Islet precursor cell (in vitro differentiated cells): ENCODE measurements at regions not wholly inside any gene's neighbourhood (a gene's known extent, or its start where the extent isn't known, plus 50 kb on each side); places are given as distances from the start of the nearest gene placed in this dataset.
"Not testable (repeated sequence)": the region's sequence is repeated elsewhere in the genome, so short reads cannot be mapped to it uniquely, and the experiment has no call there.

Experiments
- DNase-seq: peaks from one replicate; pipeline ENCODE4 v3.0.0-alpha.2; 2018

DNA sequence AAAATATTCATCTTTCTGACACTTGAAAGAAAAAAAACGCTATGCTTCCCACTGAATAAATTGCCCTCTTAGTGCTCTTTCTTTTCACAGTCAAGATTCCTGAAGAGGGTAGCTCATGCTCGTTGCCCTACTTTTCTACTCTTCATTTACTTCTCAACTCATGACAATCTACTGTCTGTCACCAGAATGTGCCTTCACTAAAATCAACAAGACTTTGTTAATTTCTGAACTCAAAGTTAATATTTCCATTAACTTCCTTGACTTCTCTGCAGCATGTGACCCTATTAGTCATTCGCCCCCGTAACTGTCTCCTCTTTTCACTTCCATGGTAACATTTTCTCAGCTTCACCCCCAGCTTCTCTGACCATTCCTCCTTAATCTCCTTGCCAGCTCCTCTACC is 98.9 kb upstream of the MAPRE2 start:
- no peak for DNase-seq

- no peak for DNase-seq
These were observed 98.2 kb upstream of the MAPRE2 start for GRCh38 chr18:34942975-34943374.

DNA sequence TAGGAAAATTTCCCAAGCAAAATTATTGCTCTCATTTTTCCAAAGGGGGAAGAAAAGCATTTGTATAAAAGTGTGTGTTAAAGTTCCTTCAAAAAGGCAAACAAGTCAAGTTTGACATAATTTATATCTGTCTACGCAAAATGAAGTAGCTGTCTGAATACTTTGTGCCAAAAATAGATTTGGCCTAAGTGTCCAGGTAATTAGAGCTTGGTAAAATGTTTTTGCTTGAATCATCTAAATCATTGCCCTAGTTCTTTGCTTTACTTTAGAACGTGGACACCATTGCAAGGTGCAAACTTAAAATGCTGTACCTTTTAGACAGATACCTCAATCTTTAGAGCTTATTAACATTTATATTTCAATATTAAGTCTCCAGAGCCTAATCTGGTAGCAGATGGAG is 97.6 kb upstream of the MAPRE2 start:
- no peak for DNase-seq

GRCh38 chr18:34947711-34948125 is 93.5 kb upstream of the MAPRE2 start:
- no peak for DNase-seq

DNA sequence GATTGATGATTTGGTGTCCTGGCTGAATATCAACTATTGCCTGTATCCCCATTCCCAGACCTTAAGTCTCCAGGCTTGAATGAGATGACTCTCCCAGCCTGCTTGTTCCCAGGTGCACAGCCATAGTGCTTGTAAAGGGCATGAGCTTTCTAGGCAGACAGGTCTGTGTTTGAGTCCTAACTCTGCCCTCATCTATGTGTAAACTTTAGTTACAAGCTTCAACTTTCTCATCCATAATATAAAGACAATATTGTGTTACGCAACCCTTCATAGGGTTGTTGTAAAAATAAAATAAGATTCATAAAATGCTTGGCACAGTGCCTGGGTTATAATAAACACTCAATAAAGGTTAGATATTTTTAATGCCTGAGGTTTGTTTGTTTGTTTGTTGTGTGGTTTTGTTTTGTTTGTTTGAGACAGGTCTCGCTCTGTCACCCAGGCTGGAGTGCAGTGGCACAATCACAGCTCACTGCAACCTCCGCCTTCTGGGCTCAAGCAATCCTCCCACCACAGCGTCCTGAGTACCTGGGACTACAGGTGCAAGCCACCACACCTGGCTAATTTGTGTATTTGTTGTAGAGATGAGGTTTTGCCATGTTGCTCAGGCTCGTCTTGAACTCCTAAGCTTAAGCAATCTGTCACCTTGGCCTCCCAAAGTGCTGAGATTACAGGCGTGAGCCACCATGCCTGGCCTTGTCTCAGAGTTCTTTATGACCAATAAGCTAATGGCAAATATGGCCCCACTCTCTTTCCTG is 89.4 kb upstream of the MAPRE2 start:
- no peak for DNase-seq

GRCh38 chr18:34953212-34953611 is 88.0 kb upstream of the MAPRE2 start:
- no peak for DNase-seq

DNA sequence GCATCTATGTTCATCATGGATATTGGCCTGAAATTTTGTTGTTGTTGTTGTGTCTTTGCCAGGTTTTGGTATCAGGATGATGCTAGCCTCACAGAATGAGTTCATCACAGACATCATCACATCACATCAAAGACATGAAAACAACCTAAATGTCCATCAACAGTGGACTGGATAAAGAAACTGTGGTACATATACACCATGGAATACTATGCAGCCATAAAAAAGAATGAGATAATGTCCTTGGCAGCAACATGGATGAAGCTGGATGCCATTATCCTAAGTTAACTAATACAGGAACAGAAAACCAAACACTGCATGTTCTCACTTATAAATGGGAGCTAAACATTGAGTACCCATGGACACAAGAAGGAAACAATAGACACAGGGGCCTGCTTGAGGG is 85.7 kb upstream of the MAPRE2 start:
- not testable (repeated sequence) for DNase-seq

DNA sequence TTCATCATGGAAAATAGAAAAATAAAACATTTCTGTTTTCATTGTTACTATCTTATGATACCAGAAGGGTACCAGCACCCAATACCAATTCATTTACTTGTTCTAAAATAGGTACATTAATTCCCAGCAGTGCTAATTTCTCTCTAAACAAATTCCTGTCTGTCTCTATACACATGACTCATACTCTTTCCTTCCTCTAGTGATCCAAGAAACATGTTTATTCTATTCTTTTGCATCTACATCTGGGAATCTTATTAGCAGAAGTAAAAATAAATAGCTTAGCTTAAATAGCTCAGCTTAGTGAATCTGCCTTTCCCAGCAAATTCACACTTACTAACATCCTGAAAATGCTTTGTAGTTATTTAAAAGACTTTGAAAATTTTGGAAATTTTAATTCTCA is 84.5 kb upstream of the MAPRE2 start:
- no peak for DNase-seq

DNA sequence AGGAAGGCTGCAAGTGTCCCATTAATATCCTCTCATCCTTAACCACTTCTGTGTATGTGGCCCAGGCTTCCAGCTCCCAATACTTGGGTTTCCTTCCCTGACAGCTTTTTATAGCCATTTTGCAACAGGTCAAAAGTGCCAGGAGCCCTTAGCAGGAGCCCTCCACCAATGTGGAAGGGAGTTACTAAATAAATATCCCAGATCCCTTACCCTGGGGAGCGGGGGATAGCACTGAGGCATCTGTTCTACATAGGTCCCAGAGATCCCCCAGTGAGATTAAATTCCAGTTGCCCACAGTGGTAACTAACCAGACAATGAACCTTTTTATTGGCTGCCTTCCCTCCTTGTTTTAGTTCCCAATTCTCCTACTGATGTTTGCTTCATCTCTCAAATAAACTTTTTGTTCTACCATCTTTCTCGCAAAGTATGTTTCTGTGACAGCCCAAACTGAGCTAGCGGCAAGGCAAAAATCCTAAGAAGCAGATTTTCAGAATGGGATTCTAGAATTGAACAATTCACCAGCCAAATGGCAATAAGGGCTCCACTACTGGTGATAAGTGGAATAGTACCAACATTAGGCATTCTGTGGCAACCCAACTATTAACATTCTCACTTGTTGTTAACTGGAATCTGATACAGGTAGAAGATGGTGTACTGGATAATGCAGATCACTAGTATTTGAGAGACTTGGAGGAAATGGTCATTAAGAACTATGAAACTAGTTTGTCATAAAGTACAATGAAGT is 83.9 kb upstream of the MAPRE2 start:
- DNase-seq = peak; percentile 94

DNA sequence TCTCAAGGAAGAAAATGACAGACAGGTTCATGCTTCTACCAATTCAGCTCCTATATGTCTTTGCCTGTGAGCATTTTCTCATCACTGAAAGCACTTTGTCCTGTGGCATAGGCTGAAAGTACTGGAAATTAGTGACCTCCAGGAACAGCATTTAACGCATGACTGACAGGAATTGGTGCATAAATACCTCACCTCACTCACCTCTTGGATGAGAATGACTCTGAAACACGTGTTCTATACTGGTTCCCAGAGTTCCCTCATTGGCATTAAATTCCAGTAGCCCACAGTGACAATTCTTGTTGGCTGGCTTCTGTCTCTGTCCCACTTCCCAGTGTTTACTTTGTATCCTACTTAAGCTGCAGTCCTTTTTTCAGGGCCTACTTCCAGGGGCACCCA is 83.4 kb upstream of the MAPRE2 start:
- peak; percentile 54 for DNase-seq

- DNase-seq = no peak
These were observed 81.9 kb upstream of the MAPRE2 start for GRCh38 chr18:34959211-34959829.

DNA sequence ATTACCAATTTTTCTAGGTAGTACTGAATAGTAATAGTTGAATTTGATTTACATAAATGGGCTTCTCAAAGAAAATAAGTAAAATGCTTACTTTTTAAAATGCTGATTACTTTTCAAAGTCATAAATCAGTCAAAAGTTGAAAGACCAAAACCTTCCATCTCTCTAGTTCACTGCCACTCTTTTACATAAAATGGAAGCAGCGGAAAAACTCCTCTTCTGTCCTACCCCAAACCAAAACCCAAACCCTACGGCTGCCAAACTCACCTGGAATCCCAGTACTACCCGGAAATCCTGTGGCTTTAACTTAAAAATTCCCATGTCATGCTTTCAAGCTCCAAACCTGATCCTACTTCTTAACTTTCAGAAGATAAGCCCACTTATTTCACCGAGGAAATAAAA is 81.2 kb upstream of the MAPRE2 start:
- no peak for DNase-seq

DNA sequence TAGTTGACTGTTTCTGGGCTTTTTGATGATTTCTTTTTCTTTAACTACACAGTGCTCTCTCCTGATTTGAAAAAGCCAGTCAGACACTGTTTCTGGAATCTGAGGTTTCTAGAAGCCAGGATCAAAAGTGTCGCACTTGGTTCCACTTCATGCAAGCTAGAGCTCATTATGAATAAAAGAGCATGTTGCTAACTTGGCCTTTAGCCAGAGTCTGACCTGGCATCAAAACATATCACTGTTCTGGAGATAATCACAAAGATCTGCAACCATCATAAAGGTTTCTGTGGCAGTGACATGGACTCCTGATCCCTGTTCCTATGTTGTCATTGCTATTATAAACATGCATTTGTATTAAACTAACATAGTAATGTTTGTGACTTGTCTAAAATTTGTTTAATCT is 76.1 kb upstream of the MAPRE2 start:
- no peak for DNase-seq

- no peak for DNase-seq
These were observed 75.6 kb upstream of the MAPRE2 start for GRCh38 chr18:34965566-34965965.

GRCh38 chr18:34970106-34970505 is 71.1 kb upstream of the MAPRE2 start:
- no peak for DNase-seq

GRCh38 chr18:34971313-34971712 is 69.9 kb upstream of the MAPRE2 start:
- no peak for DNase-seq

- DNase-seq = no peak
These were observed 68.3 kb upstream of the MAPRE2 start for GRCh38 chr18:34972765-34973414.

DNA sequence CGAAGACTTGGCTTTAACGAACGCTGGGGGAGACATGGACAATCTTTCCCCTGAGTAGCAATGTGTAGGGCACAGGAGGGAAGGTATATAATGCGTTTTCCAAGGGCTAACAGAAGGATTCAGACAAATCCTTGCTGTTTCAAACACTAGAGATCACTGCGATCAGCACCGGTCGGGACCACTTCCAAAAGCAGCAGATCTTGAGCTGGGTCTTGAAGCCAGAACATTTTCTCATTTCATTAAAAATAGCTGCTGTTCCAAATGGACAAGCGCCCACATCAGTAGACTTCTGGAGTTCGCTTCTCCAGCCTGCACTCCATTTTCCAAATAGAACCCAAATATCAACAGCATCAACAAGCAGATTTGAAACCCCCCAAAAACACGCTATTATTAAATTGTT is 65.1 kb upstream of the MAPRE2 start:
- DNase-seq = no peak

DNA sequence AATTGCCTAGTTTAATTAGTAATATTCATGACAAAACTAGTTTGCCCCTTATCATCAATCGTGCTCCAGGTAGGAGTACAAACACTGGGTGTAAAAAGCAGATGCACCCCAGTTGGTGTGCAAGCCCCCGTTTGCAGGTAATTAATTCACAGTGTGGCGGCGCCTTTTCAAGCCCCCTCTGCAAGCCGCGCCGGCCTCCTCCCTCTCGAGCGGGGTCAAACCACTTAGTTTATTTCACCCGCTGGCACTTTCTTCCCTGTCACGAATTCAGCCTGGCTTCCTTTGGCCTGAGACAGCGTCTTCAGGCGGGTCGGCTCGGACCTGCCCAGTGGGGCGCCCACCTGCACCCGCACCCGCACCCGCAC is 64.7 kb upstream of the MAPRE2 start:
- DNase-seq = no peak

- peak; percentile 90 for DNase-seq
These were observed 64.0 kb upstream of the MAPRE2 start for GRCh38 chr18:34976899-34977837.

DNA sequence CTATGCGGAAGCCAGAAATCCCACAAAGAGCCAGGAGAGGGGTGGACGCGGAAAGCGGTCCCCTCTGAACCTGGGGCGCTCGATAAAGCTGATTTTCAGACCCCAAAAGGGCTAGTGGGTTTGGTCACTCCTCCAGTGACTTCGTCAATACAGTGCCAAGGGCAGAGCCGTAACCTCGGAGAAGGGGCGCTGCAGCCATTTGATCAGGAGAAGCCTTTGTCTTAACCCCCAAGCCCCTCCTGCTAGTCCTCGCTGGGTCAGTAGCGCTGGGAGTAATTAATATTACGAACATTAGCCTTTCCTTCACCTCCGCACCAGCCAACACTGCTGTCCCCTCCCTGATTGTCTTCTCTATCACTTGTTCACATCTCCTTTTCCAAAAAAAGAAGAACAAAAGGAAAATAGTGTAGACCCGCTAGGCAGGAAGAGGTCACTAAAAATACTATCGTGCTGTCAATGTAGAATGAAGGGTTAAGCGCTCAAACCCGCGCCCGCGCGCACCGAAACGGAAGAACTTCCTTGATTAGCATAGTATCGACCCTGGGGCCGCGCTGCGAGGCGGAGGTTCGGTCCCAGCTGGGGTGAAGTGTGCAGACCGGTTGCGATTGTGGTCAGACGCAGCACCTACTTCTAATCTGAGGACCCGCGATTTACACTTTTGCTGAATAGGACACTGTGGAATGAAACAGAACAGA is 63.2 kb upstream of the MAPRE2 start:
- DNase-seq = peak; percentile 74

- DNase-seq = no peak
These were observed 62.7 kb upstream of the MAPRE2 start for GRCh38 chr18:34978533-34978893.
